HG03097 (cell line): ENCODE measurements at regions not wholly inside any gene's neighbourhood (a gene's known extent, or its start where the extent isn't known, plus 50 kb on each side); places are given as distances from the start of the nearest gene placed in this dataset.
A peak's percentile ranks its signal among the peaks of the same experiment; 100 is the strongest.
"Not testable (repeated sequence)": the region's sequence is repeated elsewhere in the genome, so short reads cannot be mapped to it uniquely, and the experiment has no call there.

Experiments
- ATAC-seq: cut with Tn5 transposase; IDR thresholded peaks from one replicate; pipeline ENCODE4 v1.9.1; 2021; ENCODE audit not compliant: unreplicated experiment, low FRiP score

GRCh38 chr6:84854811-84855400 is 90.5 kb upstream of the TBX18 start:
- ATAC-seq: no peak

DNA sequence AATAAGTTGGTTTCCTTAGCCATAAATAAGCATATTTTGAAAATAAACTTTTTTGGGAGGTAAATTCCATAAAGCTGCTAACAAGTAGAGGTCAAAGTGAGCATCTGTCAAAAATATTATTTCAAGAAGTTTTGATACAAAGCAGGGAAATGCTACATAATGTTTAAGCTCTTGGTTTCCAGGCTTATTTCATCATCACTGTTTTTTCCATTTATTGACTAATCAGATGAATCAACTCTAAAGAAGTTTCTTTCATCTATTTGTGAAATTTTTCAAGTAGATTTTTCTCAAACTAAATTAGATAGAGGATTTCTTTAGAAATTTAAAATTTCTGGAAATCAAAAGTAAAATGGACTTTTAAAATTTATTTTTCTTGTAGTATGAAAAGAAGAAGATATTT is 89.5 kb upstream of the TBX18 start:
- ATAC-seq: no peak

GRCh38 chr6:84848960-84849359 is 84.6 kb upstream of the TBX18 start:
- no peak for ATAC-seq

- no peak for ATAC-seq
These were observed 83.2 kb upstream of the TBX18 start for GRCh38 chr6:84847390-84848160.

- no peak for ATAC-seq
These were observed 78.2 kb upstream of the TBX18 start for GRCh38 chr6:84842525-84843166.

- not testable (repeated sequence) for ATAC-seq
These were observed 72.9 kb upstream of the TBX18 start for GRCh38 chr6:84837068-84837866.

DNA sequence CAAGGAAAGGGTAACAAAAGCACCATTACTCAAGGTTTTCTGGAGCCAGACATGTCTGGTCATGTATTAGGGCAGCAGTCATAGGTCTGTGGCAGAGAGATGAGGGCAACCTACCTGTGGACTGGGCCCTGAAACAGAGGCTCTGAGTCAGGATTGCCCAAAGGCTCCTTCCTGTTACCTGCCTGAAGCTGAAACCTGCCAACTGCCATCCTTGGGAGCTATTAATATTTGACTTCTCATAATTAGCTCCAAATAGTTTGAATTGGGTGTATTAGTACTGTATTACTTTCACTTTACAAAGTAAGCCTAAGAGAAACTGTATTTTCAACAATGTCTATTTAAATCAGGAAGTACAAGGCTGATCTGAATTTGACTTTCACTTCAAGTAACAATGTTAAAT is 72.0 kb upstream of the TBX18 start:
- ATAC-seq: peak; percentile 74

GRCh38 chr6:84835340-84835739 is 70.9 kb upstream of the TBX18 start:
- ATAC-seq: no peak

DNA sequence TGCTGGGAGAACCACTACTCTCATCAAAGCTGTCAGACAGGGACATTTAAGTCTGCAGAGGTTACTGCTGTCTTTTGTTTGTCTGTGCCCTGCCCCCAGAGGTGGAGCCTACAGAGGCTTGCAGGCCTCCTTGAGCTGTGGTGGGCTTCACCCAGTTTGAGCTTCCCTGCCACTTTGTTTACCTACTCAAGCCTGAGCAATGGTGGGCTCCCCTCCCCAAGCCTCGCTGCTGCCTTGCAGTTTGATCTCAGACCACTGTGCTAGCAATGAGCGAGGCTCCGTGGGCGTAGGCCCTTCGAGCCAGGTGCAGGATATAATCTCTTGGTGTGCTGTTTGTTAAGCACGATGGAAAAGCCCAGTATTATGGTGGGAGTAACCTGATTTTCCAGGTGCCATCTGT is 67.5 kb upstream of the TBX18 start:
- not testable (repeated sequence) for ATAC-seq

DNA sequence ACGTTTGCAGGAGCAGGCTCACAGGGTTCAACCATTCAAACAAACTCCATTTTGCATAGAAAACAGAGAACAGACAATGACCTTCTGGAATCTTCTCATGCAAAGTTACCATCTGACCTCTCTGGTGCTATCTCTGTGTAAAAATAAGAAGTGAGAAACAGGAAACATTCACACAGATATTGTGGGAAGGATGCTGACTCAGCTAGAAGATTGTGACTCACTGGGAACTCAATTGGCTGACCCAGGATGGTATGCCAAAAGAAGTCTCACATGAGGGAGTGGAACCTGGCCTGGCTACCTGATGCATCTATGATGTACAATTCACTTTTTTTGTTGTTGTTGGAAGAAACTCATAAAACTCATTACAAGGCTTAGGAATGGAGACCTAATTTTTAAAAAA is 61.1 kb upstream of the TBX18 start:
- ATAC-seq: no peak

DNA sequence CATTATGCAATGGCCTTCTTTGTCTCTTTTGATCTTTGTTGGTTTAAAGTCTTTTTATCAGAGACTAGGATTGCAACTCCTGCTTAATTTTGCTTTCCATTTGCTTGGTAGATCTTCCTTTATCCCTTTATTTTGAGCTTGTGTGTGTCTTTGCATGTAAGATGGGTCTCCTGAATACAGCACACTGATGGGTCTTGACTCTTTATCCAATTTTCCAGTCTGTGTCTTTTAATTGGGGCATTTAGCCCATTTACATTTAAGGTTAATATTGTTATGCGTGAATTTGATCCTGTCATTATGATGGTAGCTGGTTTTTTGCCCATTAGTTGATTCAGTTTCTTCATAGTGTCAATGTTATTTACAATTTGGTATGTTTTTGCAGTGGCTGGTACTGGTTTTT is 56.9 kb upstream of the TBX18 start:
- not testable (repeated sequence) for ATAC-seq

DNA sequence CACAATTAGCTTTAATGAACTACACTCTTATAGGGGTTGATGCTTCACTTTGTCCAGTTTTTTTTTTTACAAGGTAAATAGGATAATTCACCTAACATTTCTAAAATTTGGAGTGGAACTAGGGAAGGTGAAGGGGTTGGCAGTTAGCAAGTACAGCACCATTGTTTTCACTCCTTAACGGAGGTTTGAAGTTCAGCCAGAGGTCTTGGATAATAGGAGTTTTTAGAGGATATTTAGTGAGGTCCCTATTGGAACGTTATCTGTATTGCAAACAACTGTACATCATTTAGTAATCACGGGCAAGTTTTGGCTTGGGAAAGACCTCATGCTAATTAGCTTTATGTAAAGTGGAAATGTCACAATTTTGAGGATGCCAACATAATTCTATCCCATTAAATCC is 52.3 kb upstream of the TBX18 start:
- no peak for ATAC-seq

DNA sequence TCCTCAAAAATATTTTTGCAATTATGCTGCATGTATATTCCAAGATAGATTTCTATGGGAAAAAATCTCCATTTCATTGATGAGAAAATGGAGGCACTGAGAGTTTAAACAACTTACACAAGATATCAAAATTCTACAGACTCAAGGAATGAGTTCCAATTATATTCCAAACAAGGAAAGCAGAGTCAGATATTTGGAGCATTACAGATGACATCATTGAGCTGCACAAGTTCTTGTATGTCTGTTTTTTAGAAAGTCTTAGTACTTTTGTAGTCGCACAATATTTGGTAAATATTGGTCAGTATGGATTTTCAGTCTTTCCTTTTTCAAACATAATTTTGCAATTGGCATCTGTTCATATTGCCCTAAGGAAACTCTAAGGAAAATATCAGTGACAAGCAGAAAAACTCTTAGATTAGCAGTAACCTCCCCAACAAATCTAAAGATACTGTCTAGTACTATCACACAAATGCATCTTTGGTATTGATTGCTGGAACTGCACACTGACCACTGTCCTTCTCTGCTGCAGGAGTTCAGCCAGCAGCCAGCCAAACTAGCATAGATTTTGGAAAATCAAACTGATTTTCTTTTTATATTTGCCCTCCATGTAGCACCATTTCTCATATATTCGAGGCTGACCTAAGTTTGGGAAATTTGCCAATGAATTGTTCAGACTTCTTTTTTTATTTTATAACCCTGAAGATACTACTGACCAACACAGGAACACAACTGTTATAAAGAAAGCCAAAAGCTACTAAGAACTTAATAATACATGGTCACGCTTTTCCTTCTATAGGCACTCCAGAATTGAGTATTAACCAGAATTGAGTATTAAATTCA is 51.7 kb upstream of the TBX18 start:
- no peak for ATAC-seq
